ENCODE measurements at regions not wholly inside any gene's neighbourhood (a gene's known extent, or its start where the extent isn't known, plus 50 kb on each side); places are given as distances from the start of the nearest gene placed in this dataset.
"Not testable (repeated sequence)": the region's sequence is repeated elsewhere in the genome, so short reads cannot be mapped to it uniquely, and the experiment has no call there.

GRCh38 chr1:120242582-120242981 is 66.3 kb upstream of the SEC22B start:
- TF ChIP-seq, protein P1, sequence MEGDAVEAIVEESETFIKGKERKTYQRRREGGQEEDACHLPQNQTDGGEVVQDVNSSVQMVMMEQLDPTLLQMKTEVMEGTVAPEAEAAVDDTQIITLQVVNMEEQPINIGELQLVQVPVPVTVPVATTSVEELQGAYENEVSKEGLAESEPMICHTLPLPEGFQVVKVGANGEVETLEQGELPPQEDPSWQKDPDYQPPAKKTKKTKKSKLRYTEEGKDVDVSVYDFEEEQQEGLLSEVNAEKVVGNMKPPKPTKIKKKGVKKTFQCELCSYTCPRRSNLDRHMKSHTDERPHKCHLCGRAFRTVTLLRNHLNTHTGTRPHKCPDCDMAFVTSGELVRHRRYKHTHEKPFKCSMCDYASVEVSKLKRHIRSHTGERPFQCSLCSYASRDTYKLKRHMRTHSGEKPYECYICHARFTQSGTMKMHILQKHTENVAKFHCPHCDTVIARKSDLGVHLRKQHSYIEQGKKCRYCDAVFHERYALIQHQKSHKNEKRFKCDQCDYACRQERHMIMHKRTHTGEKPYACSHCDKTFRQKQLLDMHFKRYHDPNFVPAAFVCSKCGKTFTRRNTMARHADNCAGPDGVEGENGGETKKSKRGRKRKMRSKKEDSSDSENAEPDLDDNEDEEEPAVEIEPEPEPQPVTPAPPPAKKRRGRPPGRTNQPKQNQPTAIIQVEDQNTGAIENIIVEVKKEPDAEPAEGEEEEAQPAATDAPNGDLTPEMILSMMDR (conservative IDR thresholded peaks at IDR 0.05; ENCODE audit: low read length) = not testable (repeated sequence)
- TF ChIP-seq EZH2phosphoT487 (IDR thresholded peaks at IDR 0.05; ENCODE audit: borderline replicate concordance, low read depth, low read length) = not testable (repeated sequence)

Data from OCI-LY7 (cell line).